Mesenchymal stem cell (in vitro differentiated cells and primary cell): ENCODE measurements at regions not wholly inside any gene's neighbourhood (a gene's known extent, or its start where the extent isn't known, plus 50 kb on each side); places are given as distances from the start of the nearest gene placed in this dataset.

ENCODE experiments used
- DNase-seq: peaks from one replicate; pipeline ENCODE4 v3.0.0-alpha.2; 2013
- H2AFZ ChIP-seq: one replicate; pipeline ENCODE4 v1.6.1; 2013; ENCODE audit warnings: low read depth, mild to moderate bottlenecking, control low read depth, inconsistent platforms, low read length, moderate library complexity
- H2AK5ac ChIP-seq: 2 replicates; pipeline ENCODE4 v1.6.1; 2013; ENCODE audit warnings: low read length, moderate library complexity, mild to moderate bottlenecking, inconsistent platforms; ENCODE audit not compliant: severe bottlenecking
- H2BK120ac ChIP-seq: one replicate; pipeline ENCODE4 v1.6.1; 2013; ENCODE audit warnings: low read depth, mild to moderate bottlenecking, inconsistent platforms, low read length, moderate library complexity
- H2BK12ac ChIP-seq, 2 experiments: one replicate each; pipeline ENCODE4 v1.6.1; 2013; ENCODE audit warnings: inconsistent platforms in 2 of 2, low read length in 2 of 2, mild to moderate bottlenecking in 2 of 2, moderate library complexity in 2 of 2, control low read depth in 1 of 2
- H2BK15ac ChIP-seq: one replicate; pipeline ENCODE4 v1.6.1; 2013; ENCODE audit warnings: mild to moderate bottlenecking, low read depth, inconsistent platforms; ENCODE audit not compliant: poor library complexity, severe bottlenecking
- H2BK5ac ChIP-seq: 2 replicates; pipeline ENCODE4 v1.6.1; 2013; ENCODE audit warnings: low read depth, mild to moderate bottlenecking, low read length, control low read depth, inconsistent platforms; ENCODE audit not compliant: poor library complexity, severe bottlenecking
- H3K14ac ChIP-seq, 2 experiments: one replicate each; pipeline ENCODE4 v1.6.1; 2013; ENCODE audit warnings: inconsistent platforms in 2 of 2, low read length in 2 of 2, control low read depth in 1 of 2, mild to moderate bottlenecking in 1 of 2, moderate library complexity in 1 of 2
- H3K18ac ChIP-seq, 2 experiments: one replicate each; pipeline ENCODE4 v1.6.1; 2013; ENCODE audit warnings: inconsistent platforms in 2 of 2, low read length in 2 of 2, control low read depth in 1 of 2, low read depth in 1 of 2, mild to moderate bottlenecking in 1 of 2
- H3K23ac ChIP-seq, 2 experiments: one replicate each; pipeline ENCODE4 v1.6.1; 2013; ENCODE audit warnings: inconsistent platforms in 2 of 2, low read length in 2 of 2, mild to moderate bottlenecking in 2 of 2, moderate library complexity in 2 of 2, control low read depth in 1 of 2
- H3K27ac ChIP-seq: 2 replicates; pipeline ENCODE4 v1.5.1; 2013; ENCODE audit warnings: mild to moderate bottlenecking, moderate library complexity, low read length, control low read depth, inconsistent platforms; ENCODE audit not compliant: poor library complexity, severe bottlenecking
- H3K27me3 ChIP-seq, 2 experiments: 2 replicates each; pipeline versions ENCODE4 v1.6.1 to v1.7.0; 2013; ENCODE audit warnings: low read length in 2 of 2, mild to moderate bottlenecking in 2 of 2, moderate library complexity in 2 of 2, control low read depth in 1 of 2, inconsistent platforms in 1 of 2; ENCODE audit not compliant: control insufficient read depth in 1 of 2, insufficient read depth in 1 of 2
- H3K36me3 ChIP-seq, 2 experiments: 2 replicates each; pipeline versions ENCODE4 v1.6.1 to v1.7.0; 2013; ENCODE audit warnings: low read length in 2 of 2, control low read depth in 1 of 2, inconsistent platforms in 1 of 2, low read depth in 1 of 2, mild to moderate bottlenecking in 1 of 2; ENCODE audit not compliant: insufficient read depth in 2 of 2, control insufficient read depth in 1 of 2
- H3K4ac ChIP-seq, 2 experiments: one replicate each; pipeline ENCODE4 v1.6.1; 2013; ENCODE audit warnings: inconsistent platforms in 2 of 2, low read length in 2 of 2, mild to moderate bottlenecking in 2 of 2, moderate library complexity in 2 of 2, control low read depth in 1 of 2, low read depth in 1 of 2
- H3K4me1 ChIP-seq: 2 replicates; pipeline ENCODE4 v1.6.1; 2013; ENCODE audit warnings: low read depth, low read length, control low read depth; ENCODE audit not compliant: control insufficient read depth, insufficient read depth
- H3K4me2 ChIP-seq: 2 replicates; pipeline ENCODE4 v1.6.1; 2013; ENCODE audit warnings: low read length, mild to moderate bottlenecking, inconsistent platforms; ENCODE audit not compliant: poor library complexity, severe bottlenecking
- H3K4me3 ChIP-seq, 2 experiments: 2 replicates each; pipeline versions ENCODE4 v1.5.1 to v1.7.0; 2013; ENCODE audit warnings: low read length in 2 of 2, mild to moderate bottlenecking in 2 of 2, control low read depth in 1 of 2, low read depth in 1 of 2; ENCODE audit not compliant: insufficient read depth in 1 of 2
- H3K79me1 ChIP-seq: replicated peaks from 2 replicates; pipeline ENCODE4 v1.6.1; 2013; ENCODE audit warnings: mild to moderate bottlenecking, control low read depth, low read length, inconsistent platforms; ENCODE audit not compliant: poor library complexity, severe bottlenecking
- H3K9ac ChIP-seq: 2 replicates; pipeline ENCODE4 v1.7.0; 2013; ENCODE audit warnings: mild to moderate bottlenecking, low read length, moderate library complexity
- H3K9me3 ChIP-seq: 2 replicates; pipeline ENCODE4 v1.7.0; 2013; ENCODE audit warnings: mild to moderate bottlenecking, low read length; ENCODE audit not compliant: control insufficient read depth
- H4K8ac ChIP-seq: one replicate; pipeline ENCODE4 v1.6.1; 2013; ENCODE audit warnings: inconsistent platforms, mild to moderate bottlenecking, low read length, moderate library complexity
- H4K91ac ChIP-seq: one replicate; pipeline ENCODE4 v1.6.1; 2013; ENCODE audit warnings: mild to moderate bottlenecking, low read length, inconsistent platforms
- WGBS: methylation state at CpG from one replicate; pipeline ENCODE4 v1.1.7; 2013; ENCODE audit warnings: mixed read lengths; 5-methylcytosine and 5-hydroxymethylcytosine counted together

DNA sequence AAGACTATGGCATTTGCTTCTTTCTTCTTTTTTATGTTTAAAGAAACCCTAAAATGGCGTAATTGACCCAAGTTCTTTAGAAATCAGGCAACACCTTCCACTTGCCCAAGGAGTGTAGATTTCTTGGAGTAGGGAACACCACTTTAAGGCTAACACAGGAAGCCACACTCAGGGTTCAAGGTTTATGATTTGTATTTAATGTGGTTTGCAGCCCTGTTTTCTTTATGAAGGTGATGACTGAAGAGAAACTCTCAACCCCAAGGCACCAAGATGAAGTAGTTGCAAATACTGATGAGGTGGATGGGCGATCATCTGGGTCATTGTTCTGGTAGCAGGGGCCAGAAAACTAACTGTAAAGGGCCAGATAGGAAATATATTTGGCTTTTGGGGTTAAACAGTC, 101.1 kb downstream of the DLEU7 start:
- no peak overlapping the region for H3K27ac ChIP-seq
- no peak overlapping the region for H2AK5ac ChIP-seq
- H3K9me3 ChIP-seq: peaks cover 10% of the 10 kb centered on the region
- no peak overlapping the region for H3K4ac ChIP-seq
- 100% methylated on average over 2 of the region's 2 CpGs for WGBS
- H2AFZ ChIP-seq: no peak overlapping the region
- H3K79me1 ChIP-seq: no peaks in the 10 kb centered on the region
- no peak overlapping the region for H2BK5ac ChIP-seq
- H3K27me3 ChIP-seq: no peaks in the 10 kb centered on the region
- no peak overlapping the region for H4K8ac ChIP-seq
- H3K9ac ChIP-seq: no peak overlapping the region
- no peak overlapping the region for H3K23ac ChIP-seq
- DNase-seq: no peak
- H3K4me1 ChIP-seq: no peaks in the 10 kb centered on the region
- H3K36me3 ChIP-seq: no peaks in the 10 kb centered on the region
- H3K4me2 ChIP-seq: no peak overlapping the region
- H3K4me3 ChIP-seq: no peak overlapping the region
- H2BK120ac ChIP-seq: no peak overlapping the region
- no peak overlapping the region for H3K14ac ChIP-seq
- H3K18ac ChIP-seq: no peak overlapping the region
- no peak overlapping the region for H2BK12ac ChIP-seq
- H4K91ac ChIP-seq: no peak overlapping the region
- H2BK15ac ChIP-seq: no peak overlapping the region

DNA sequence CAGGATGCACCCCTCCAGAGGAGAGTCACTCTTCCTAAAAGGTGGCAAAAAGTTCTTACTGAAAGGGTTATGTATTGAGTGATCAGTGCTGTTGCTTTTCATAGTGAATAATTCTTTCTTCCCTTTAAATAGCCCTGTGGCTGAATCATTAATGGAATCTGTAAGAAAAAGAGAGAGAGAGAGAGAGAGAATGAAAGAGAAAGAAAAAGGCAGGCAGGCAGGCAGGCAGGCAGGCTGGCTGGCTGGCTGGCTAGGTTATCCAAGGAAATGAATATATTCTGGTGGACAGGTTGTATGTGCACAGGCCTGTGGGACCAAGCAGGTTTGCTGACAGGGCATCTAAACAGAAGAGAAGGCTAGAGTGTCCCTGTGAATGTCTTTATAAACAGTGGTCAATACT, 100.5 kb downstream of the DLEU7 start:
- H2AK5ac ChIP-seq: no peak overlapping the region
- H3K23ac ChIP-seq: no peak overlapping the region
- H2AFZ ChIP-seq: no peak overlapping the region
- no peak overlapping the region for H2BK12ac ChIP-seq
- H3K79me1 ChIP-seq: no peaks in the 10 kb centered on the region
- no peaks in the 10 kb centered on the region for H3K36me3 ChIP-seq
- no peak overlapping the region for H3K14ac ChIP-seq
- H3K27me3 ChIP-seq: peaks cover 0 to 4% of the 10 kb centered on the region in 2 experiments
- H3K18ac ChIP-seq: no peak overlapping the region
- no peak overlapping the region for H3K27ac ChIP-seq
- H3K4me2 ChIP-seq: no peak overlapping the region
- H3K4me1 ChIP-seq: no peaks in the 10 kb centered on the region
- H2BK15ac ChIP-seq: no peak overlapping the region
- H3K9ac ChIP-seq: no peak overlapping the region
- H3K4ac ChIP-seq: no peak overlapping the region
- no peak overlapping the region for H3K4me3 ChIP-seq
- DNase-seq: peak; percentile 17
- H4K91ac ChIP-seq: no peak overlapping the region
- H4K8ac ChIP-seq: no peak overlapping the region
- no peak overlapping the region for H2BK120ac ChIP-seq
- peaks cover 10% of the 10 kb centered on the region for H3K9me3 ChIP-seq
- no peak overlapping the region for H2BK5ac ChIP-seq

DNA sequence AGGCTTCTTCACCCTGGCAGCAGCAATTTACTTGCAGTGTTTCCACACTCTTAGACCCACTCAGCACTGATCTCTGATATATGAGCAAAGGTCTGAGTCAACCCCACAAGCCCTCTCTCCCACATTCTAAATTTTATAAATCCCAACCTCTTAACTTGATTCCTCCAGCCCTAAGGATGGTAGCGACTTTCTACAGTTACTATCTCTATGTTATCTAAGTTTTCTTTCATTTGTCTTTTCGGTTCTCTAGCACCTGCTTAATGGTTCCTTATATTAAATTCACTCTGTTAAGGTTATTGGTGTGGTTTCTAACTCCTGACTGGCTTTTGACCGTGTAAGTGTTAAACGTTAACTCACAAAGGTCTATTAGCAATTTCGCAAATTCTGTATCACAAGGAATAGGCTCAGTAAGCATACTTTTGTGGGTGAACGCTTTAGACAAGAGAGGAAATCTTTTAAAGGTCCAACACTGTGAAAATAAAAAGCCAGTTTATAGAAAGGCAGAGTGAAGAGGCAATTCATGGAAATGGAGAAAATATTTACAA, 99.3 kb downstream of the DLEU7 start:
- H2BK12ac ChIP-seq: no peak overlapping the region
- H3K4me2 ChIP-seq: no peak overlapping the region
- no peak overlapping the region for H2AK5ac ChIP-seq
- no peak overlapping the region for H3K9ac ChIP-seq
- peaks cover 10% of the 10 kb centered on the region for H3K9me3 ChIP-seq
- no peak overlapping the region for H3K4ac ChIP-seq
- H3K79me1 ChIP-seq: no peaks in the 10 kb centered on the region
- no peak overlapping the region for H2BK5ac ChIP-seq
- no peaks in the 10 kb centered on the region for H3K4me1 ChIP-seq
- H2BK15ac ChIP-seq: no peak overlapping the region
- no peak for DNase-seq
- H3K14ac ChIP-seq: no peak overlapping the region
- no peak overlapping the region for H4K91ac ChIP-seq
- H3K4me3 ChIP-seq: no peak overlapping the region
- H4K8ac ChIP-seq: no peak overlapping the region
- H3K18ac ChIP-seq: no peak overlapping the region
- H3K23ac ChIP-seq: no peak overlapping the region
- peaks cover 0 to 4% of the 10 kb centered on the region in 2 experiments for H3K27me3 ChIP-seq
- no peak overlapping the region for H2AFZ ChIP-seq
- H2BK120ac ChIP-seq: no peak overlapping the region
- no peaks in the 10 kb centered on the region for H3K36me3 ChIP-seq
- WGBS: 88% methylated on average over 5 of the region's 6 CpGs
- no peak overlapping the region for H3K27ac ChIP-seq

DNA sequence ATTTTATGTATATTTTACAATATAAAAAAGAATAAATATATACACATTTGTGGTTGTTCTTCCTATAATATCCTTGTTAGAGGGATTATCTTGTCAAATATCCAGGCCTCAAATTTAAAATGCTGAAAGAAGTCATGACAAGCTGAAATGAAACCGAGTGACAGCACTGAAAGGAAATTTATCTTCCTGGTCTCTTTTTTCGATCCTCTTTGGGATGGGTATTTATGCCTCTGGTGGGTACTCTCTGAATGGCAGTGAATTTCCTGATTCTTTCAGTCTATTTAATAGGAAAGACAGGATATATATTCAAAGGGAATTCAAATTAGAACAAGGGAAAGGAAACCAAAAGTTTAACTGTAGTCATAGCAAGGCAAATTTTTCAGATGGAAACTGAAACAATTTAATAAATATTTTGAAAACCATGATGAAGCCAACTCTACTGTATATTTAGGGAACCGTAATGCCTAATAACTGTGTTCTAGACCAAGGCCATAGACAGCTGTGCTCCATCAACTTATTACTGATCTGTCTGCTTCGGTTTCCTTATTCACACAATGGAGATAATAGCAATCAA, 97.9 kb downstream of the DLEU7 start:
- no peak overlapping the region for H2AK5ac ChIP-seq
- peaks cover 10% of the 10 kb centered on the region for H3K9me3 ChIP-seq
- H2BK12ac ChIP-seq: no peak overlapping the region
- no peaks in the 10 kb centered on the region for H3K36me3 ChIP-seq
- no peak overlapping the region for H3K23ac ChIP-seq
- no peak overlapping the region for H3K9ac ChIP-seq
- no peak overlapping the region for H2AFZ ChIP-seq
- H2BK15ac ChIP-seq: no peak overlapping the region
- H3K4me3 ChIP-seq: no peak overlapping the region
- H3K27ac ChIP-seq: no peak overlapping the region
- 87% methylated on average over 4 of the region's 4 CpGs for WGBS
- H3K79me1 ChIP-seq: no peaks in the 10 kb centered on the region
- no peak overlapping the region for H2BK5ac ChIP-seq
- H4K91ac ChIP-seq: no peak overlapping the region
- H3K18ac ChIP-seq: no peak overlapping the region
- no peak for DNase-seq
- no peak overlapping the region for H4K8ac ChIP-seq
- no peak overlapping the region for H3K4ac ChIP-seq
- no peak overlapping the region for H3K14ac ChIP-seq
- peaks cover 0 to 4% of the 10 kb centered on the region in 2 experiments for H3K27me3 ChIP-seq
- H3K4me2 ChIP-seq: no peak overlapping the region
- H3K4me1 ChIP-seq: no peaks in the 10 kb centered on the region
- H2BK120ac ChIP-seq: no peak overlapping the region
